GM19467 (cell line): ENCODE measurements at regions not wholly inside any gene's neighbourhood (a gene's known extent, or its start where the extent isn't known, plus 50 kb on each side); places are given as distances from the start of the nearest gene placed in this dataset.

Source experiments
- ATAC-seq: cut with Tn5 transposase; IDR thresholded peaks from one replicate; pipeline ENCODE4 v1.9.1; 2021; ENCODE audit warnings: mild to moderate bottlenecking, moderate library complexity; ENCODE audit not compliant: unreplicated experiment

DNA sequence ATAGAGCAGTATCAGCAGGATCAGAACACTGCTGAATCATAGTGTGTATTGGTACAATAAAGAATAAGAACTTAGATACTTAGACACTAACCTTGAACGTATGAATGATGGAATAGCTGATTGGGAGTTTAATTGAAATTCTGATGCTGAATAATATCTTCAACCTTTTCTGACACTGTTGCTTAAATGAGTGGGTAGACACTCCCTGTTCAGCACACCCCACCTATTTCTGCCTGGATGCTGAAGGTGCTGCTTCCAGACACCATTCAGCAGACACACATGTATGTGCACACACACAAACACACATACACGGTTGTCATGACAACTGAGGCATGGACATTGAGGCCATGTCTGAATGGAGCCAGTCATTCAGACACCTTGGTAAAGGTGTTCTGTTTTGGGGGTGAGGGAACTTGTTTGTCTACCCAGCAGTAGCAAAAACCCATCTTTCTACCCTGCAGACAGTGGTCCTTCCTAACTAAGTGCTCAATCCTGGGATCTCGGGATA lies 54.3 kb downstream of the TMEM215 start:
- no peak for ATAC-seq

DNA sequence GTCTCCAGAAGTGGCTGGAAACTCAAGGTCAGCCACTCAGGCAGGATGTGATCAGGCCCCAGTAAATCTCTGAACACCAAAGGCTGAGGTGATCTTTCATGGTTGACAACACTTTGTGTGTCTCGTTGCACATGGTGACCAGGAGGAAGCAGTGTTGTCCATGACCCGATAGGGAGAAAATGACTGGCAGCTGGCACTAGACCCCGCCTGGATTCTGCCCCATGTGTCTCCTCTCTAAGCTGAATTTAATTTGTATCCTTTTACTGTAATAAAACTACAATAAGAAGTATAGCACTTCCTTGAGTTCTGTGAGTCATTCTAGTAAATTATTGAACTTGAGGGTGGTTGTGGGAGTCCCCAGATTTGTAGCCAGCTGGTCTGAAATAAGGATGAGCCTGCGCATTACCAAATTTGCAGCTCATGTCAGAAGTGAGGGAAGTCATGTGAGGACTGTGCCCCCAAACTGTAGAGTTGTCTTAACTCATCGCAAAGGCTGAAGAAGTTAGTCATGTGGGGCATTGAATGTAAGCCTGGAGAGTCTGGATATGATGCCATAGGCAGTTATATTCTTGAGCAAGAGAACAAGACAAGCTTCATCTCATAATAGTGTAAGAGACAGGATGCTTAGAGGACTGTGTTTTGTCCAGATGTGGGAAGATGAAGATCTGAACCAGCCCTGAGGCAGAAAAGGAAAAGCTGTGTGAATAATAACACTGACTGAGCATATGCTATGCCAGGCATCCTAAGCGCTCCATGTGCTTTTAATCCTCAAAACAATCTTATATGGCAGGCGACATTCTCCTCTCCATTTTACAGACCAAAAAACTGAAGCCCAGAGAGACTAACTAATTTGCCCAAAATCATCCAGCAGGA lies 55.9 kb downstream of the TMEM215 start:
- ATAC-seq, result peak; percentile 54

DNA sequence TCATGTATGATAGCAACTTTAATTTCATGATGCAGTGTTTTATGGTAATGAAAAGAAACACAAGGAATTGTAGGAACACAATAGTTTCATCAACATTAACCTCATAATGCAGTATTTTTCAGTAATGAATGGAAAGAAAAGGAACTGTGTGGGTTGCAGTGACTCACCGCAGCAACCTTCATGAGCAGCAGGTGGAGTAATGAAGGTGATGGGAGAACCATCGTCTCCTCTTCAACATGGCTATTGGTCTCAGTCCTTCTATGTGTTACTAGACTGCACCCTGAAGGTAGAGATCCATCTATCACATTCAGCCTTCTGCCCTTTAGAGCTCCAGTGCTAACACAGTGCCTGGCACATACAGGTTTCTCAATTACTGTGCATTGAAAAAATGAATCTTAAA lies 58.0 kb downstream of the TMEM215 start:
- no peak for ATAC-seq

DNA sequence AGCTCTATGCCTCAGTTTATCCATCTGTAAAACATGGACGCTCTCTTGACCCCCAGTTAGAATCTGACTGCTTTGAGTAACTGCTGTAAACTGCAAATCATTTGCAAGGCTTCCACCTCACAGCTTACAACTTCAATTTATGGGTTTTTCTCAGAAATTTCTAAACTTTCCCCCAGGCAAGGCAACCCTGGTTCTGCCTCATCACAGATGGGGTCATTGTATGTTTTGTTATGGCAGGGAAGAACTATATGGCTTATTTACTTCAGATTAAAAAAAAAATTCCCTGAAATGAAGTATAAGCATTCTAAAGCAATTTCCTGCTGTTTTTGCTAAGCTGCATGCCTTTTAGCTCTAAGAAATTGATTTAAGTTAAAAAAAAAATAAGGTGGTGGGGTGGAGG lies 60.0 kb downstream of the TMEM215 start:
- no peak for ATAC-seq

DNA sequence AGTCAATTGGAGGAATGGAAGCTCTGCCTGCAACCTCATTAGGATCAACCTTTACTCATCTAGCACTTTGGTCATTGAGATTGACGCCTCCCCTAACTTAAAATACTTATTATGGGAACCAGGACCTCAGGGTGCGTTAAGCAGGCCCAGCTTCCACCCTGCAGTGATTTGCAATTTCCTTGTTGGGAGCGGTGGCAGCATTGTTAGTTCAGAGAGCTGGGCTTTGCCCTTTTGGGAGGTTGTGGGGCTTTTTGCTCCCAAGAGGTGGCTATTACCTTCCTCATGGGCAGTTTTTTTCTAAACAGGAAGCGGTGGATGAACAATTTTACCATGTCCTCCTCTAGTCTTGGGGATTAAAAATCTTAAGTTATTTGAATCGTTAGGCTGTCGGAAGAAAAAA lies 60.9 kb downstream of the TMEM215 start:
- no peak for ATAC-seq

DNA sequence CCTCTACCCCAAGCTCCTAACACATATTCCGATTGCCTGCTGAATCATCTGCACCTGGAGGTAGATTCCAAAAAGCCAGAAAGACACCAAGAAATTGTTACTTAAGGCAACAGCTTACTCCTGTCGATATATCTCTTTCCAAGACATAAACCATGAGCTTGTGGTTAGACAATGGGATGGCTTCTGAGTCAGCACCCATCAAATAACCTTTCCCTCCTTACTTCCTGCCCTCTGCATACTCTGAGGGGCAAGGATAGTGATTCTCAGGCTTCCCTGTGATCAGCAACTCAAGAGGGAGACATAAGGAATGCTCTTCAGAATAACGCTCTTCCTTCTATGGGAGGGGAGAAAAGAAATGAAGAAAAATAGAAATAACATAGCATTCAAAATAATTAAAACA lies 70.9 kb downstream of the TMEM215 start:
- ATAC-seq, result no peak

DNA sequence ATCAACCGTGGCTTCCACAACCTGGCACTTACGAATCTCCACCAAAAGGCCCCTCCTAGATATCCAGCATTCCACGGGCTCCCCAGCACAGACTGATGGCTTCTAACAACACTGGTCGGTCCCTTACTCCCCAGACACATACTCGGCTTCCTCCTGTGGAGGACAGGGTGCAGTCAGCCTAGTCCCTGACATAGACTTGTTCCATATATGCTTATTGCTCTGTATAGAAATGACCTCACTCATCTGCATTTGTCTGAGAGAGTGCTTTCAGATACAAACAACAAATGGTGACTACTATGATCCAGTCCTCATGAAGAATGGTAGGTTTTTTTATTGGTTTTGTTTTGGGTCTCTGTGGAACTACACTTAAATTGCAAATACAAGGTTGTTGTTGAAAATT lies 72.4 kb downstream of the TMEM215 start:
- ATAC-seq, result no peak

DNA sequence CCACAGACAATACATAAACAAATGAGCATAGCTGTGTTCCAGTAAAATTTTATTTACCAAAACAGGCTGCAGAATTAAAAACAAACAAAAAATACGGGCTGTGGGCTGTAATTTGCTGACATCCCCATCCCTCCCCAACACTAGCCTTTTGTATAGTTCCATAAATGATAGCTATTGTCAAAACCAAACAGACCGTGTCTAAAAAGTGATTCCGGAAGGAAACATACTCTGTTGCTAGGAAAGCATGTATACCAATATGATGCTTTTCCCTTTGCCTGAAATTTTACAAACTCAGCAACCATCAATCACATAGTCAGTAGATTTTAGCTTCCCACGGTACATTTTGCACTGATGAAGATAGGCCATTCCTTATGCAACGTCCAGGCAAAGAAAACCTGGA lies 80.0 kb downstream of the TMEM215 start:
- no peak for ATAC-seq

DNA sequence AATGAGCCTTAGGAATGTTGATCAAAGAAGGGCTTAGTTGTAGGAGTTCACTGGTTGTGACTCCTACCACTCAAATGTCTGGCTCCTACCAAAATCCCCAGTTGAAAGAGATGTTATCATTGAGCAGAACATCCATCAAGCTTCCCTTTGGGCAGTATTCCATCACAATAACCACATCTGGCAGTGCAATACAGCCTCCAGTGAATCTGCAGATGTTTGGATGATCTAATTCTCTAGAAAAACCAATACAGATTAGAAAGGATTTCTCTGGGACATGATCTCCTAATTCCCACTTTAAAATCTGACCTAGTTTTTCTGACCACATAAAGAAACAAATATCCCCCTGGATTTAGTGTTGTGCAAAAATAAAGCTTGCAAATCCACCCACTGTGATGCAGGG lies 81.6 kb downstream of the TMEM215 start:
- no peak for ATAC-seq

DNA sequence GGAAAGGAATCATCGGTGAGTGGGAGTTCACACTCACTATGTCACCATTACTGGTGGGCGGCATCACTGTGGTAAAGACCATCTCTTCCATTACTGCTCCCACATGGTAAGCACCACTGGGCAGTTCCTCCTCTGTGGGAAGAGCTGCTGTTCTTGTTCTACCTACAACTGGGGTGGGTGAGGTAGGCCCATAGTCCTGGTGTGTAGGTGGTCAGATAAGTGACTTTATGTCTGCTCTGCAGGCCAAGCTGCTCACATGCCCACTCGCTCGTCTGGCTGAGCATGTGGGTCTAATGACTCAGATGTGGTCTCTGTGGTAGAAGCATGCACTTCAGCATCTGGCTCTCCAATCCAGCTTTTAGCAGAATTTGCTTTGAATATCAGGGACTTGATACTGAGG lies 82.9 kb downstream of the TMEM215 start:
- no peak for ATAC-seq

DNA sequence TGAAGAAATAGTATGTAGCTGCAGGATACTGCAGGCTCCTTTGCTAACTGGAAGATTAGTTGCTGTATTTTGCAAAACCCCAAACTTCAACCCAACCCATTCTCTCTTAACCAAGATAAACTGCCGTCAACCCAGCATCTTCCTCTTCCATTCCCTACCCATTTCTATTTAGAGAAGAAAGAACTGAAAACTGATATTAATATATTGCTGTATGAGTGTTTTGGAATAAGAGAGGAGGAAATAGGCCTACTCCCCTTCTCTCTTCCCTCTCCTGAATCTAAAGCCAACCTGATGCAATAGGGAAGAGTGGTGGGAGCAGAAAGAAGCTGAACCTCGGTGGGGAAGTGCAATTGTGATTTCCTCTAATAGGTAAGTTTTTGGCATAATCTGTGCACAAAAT lies 83.7 kb downstream of the TMEM215 start:
- ATAC-seq, result no peak

DNA sequence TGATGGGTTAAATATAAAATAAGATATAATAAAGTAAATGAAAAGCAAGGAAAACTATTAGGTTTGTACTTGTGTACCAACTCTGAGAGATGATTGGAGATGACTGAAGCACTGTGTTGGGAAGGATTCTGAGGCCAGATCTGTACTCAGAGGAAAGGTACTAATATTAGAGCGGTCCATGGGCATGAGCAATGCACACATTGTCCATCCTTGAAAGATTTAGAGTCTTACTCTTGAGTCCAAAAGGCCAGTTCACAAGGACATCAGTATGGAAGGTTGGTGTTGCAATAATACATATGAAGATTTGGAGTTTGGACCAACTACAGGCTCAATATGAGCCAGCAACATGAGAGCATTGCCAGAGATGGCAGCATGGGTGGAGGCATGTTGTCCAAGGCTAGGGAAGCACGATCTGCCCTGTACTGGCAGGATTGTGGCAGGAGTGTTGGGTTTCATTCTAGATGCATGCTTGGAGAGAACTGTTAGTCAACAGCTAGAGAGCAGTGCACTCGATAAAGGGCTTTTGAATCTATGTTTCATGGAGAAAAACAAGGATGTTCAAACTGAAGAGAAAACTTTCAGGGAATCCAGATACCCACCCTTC lies 84.4 kb downstream of the TMEM215 start:
- ATAC-seq, result no peak

DNA sequence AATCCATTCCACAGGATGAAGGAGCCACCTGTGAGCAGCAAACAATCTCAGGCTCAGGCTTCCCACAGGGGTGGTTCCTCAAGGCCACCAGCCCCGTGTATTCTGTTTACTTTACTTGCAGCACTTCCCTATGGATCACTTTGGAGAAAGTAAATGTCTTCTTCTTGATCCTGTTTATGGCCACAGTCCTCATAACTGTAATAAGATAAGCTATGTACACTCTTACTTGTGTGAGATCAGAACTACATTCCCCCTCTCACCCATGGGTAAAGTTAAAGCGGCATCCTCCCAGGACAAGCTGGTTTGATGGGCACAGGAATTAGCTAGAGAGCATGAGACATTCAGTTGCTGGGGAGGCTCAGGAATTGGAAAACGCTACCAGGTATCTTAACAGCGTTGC lies 86.1 kb downstream of the TMEM215 start:
- ATAC-seq, result no peak

DNA sequence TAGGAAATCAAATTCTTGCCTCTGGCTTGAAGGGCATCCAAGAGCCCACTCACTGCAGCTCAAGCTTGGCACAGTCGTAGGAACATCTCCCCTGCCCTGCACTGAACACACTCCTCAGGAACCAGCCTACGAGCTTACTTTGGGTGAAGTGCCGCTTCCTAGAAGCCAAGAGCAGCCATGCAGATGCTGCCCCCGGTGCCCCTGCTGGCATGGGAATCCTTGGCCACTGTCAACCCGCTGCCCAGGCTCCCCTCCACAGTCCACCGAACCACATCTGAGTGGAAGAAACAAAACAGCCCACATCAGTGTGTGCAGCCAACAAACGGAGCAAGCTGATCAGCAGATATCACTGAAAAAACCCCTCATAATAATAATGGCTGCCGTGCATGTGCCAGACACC lies 89.8 kb downstream of the TMEM215 start:
- ATAC-seq, result no peak

DNA sequence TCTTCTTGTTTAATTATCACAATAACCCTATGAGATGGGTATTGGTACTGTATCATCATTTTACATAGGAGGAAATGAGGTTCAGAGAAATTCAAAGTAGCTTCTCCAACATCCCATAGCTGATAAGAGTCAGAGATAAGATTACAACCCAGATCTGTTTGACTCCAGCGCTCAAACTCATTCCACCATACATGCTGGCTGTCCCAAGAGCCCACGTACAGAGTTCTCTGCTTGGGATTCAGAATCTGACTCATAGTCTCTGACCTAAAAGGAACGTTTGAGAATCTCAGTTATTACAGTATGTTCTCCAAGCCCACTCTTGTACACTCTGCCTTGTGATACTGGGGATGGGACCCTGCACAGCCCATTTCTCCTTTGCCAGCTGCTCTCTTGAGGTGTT lies 90.2 kb downstream of the TMEM215 start:
- ATAC-seq, result no peak

DNA sequence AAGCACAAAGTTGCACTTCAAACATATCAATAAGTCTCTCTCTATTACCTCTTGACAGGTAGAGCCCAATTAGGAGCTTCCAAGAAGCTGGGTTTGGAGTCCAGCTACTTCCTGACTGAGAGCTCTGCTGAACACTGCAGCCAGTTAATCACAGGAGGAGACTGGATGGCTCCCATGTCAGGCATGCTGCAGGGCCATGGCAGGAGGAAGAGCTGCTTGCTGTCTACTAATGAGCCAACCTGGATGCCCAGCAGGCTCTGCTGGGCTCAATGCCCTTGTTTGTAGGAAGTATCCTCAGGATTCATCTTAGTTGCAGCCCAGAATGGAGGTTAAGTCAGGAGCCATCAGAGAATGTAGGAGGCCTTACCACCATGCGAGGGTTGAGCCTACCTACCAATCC lies 91.9 kb downstream of the TMEM215 start:
- ATAC-seq, result no peak

DNA sequence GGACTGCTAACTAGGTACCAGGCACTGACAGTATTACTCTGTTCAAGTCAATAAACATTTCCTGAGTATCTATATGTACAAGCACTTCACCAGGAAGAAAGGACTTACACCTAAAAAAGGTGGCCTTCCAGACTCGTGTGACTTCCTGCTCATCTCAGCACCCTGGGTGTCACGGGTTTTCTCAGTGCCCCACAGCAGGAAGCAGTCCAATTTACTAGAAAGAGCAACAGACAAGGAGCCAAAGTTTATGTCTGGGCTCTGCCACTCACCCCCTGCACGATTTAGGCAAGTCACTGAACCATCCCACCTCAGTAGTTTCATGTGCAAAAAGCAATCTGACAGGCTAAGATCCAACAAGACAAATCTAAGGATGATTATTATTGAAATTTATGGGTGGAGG lies 92.4 kb downstream of the TMEM215 start:
- ATAC-seq, result no peak

DNA sequence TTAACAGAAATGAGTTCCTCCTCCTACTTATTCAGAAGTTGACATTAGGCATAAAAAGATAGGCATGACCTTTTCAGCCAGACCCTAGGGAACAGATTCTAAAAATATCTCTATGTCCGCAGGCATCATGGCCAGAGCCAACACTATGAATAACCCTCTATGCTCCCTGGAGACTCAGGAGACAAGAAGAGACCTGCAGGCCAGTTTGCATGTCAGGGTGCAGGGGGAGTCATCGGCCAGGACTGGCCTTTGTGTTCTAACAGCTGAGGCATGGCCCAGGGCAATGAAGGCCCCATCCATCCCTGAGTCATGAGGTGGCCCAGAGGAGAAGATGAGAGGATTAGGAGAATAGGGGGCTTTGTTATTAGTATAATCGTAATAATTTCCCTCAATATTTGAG lies 93.8 kb downstream of the TMEM215 start:
- ATAC-seq, result no peak

DNA sequence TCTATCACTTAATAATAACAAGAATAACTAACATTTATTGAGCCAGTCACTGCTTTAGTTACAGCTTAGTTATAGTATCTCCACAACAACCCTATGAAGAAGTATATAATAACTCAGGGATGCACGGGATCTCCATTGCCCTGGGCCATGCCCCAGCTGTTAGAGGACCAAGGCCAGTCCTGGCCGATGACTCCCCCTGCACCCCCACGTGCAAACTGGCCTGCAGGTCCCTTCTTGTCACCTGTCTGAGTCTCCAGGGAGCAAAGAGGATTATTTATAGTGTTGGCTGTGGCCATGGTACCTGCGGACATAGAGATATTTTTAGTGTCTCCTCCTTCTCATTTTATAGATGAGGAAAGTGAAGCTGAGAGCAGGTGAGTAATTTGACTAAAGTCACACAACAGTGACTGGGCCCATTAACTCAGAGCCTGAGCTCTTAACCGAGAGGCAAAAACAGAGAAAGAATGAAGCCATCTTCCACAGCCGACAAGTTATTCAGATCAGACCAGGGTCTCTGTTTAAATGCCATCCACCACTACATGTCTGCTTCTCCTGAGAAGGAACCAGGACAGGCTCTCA lies 94.4 kb downstream of the TMEM215 start:
- ATAC-seq, result no peak

DNA sequence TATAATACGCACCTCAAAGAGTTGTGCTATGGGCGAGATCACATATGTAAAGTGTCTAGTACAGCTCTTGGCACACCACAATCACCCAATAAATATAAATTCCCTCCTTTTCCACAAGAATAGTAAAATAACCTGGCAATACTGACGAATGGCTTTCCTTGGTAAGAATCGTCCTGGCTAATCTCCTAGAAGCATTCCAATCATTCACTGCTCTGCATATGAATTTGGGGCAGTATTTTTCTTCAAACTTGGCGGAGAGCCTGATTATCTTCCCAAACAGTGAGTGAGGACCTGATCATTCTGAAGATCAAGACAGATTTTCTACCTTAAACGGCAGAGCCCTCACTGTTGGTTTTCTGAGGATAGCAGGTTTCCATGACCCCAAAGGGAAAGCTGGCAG lies 96.0 kb downstream of the TMEM215 start:
- no peak for ATAC-seq

DNA sequence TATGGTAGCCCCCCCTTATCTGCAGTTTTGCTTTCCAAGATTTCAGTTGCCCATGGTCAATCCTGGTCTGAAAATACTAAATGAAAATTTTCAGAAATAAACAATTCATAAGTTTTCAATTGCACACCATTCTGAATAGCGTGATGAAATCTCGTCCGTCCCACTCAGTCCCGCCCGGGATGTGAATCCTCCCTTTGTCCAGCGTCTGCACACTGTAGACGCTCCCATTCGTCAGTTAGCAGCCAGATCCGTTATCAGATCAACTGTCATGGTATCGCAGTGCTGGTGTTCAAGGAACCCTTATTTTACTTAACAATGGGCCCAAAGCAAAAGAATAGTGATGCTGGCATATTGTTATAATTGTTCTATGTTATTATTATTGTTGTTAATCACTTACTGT lies 98.6 kb downstream of the TMEM215 start:
- no peak for ATAC-seq

DNA sequence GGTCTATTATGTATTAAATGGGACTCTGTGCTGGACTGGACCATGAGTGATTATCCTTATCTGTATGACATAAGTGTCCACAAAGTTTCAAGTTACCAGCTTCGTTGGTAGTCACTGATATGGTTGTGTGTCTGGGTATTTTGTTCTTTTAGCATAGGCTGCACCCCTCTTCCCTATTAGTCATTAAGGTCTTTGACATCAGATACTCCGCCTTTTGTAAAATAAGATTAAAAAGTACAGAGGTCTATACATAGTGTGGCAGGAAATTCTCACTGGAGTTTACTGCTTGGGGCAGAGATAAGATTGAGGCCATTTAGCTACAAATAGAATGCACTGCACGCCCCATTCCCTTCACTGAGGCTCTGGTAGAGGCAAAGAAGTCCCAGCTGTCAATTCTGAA lies 99.4 kb downstream of the TMEM215 start:
- ATAC-seq, result no peak
